ENCODE measurements at regions not wholly inside any gene's neighbourhood (a gene's known extent, or its start where the extent isn't known, plus 50 kb on each side); places are given as distances from the start of the nearest gene placed in this dataset.

DNA sequence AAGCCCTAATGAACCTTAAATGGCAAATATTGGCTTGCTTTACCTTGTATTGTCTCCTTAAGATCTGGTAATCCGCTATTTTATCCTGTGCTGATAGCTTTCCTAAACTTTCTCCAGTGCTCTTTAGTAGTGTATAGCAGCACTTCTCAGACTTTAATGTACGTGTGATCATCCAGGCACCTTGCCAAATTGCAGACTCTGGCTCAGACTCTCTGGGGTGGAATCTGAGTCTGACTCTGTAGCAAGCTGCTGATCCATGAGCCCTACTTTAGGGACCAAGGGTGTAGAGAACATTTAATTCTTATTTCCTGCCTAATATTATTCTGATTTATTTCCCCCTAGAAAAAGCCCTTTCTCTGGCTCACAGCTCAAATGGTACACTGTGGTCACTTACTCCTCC, 518.8 kb upstream of the ZNF385D start:
- TF ChIP-seq ZFX (IDR thresholded peaks at IDR 0.05; ENCODE audit: borderline replicate concordance), result no peak
- TF ChIP-seq, protein P1, sequence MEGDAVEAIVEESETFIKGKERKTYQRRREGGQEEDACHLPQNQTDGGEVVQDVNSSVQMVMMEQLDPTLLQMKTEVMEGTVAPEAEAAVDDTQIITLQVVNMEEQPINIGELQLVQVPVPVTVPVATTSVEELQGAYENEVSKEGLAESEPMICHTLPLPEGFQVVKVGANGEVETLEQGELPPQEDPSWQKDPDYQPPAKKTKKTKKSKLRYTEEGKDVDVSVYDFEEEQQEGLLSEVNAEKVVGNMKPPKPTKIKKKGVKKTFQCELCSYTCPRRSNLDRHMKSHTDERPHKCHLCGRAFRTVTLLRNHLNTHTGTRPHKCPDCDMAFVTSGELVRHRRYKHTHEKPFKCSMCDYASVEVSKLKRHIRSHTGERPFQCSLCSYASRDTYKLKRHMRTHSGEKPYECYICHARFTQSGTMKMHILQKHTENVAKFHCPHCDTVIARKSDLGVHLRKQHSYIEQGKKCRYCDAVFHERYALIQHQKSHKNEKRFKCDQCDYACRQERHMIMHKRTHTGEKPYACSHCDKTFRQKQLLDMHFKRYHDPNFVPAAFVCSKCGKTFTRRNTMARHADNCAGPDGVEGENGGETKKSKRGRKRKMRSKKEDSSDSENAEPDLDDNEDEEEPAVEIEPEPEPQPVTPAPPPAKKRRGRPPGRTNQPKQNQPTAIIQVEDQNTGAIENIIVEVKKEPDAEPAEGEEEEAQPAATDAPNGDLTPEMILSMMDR (IDR thresholded peaks at IDR 0.05), result no peak
- H3K27ac ChIP-seq, result no peak overlapping the region

DNA sequence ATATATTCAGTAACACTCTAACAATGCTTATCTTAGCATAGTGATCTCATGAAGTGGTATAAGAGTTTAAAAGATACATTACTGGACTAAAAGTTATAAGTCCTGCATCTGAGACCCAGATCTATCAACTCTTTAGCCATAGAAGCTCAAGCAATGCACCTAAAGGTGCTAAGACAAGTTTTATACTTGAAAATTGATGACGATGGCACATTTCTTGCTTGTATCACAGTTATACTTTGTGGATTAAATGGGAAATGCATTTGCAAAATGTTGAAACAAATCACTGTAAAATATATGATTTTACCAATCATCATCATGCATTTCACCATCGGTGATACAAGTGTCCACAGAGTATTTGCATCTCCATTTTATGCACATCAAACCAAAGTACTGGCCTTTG, 525.3 kb upstream of the ZNF385D start:
- TF ChIP-seq, protein P1 (IDR thresholded peaks at IDR 0.05), result no peak
- no peak for TF ChIP-seq ZFX (IDR thresholded peaks at IDR 0.05; ENCODE audit: borderline replicate concordance)

DNA sequence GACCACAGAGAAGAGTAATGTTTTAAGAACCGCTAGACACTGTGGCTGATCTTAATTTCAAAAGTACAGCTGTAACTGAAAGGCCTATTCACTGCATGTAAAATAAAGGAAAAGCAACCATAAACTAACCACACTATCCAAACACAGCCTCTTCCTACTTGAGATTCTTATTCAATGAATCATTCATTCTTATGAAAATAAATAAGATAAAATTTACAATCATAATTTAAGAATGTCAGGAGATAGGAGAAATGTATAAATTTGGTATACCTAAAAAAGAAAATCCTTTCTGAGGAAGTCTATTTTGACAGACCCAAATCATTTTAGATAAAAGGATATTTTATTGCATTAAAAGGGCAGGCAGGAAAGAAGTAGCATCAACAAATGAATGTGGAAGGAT, 533.5 kb upstream of the ZNF385D start:
- TF ChIP-seq ZFX (IDR thresholded peaks at IDR 0.05; ENCODE audit: borderline replicate concordance), result no peak
- TF ChIP-seq, protein P1 (IDR thresholded peaks at IDR 0.05), result no peak
- no peak overlapping the region for H3K27ac ChIP-seq

More for the DNA sequence above, 525.3 kb upstream of the ZNF385D start:
- H3K27ac ChIP-seq, result no peak overlapping the region

DNA sequence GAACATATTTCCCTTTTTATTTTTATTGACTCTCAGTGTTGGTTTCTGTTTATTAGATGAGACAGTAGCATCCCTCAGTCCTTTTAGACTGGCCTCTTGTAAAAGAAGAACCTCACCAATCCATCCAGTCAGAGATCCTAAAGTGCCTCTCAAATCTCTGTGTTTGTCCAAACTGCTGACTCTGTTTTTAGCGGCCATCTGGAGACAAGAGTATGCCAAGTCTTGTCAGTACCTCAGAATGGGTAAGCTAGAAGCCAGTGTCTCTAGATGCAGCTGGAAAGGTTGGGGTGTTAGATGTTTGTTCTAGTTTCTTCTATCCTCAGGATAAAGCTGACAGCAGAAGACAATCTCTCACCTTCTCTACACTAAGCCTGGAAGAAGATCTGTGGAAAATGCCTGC, 537.7 kb upstream of the ZNF385D start:
- H3K27ac ChIP-seq, result no peak overlapping the region
- TF ChIP-seq, protein P1 (IDR thresholded peaks at IDR 0.05), result no peak
- TF ChIP-seq ZFX (IDR thresholded peaks at IDR 0.05; ENCODE audit: borderline replicate concordance), result no peak

DNA sequence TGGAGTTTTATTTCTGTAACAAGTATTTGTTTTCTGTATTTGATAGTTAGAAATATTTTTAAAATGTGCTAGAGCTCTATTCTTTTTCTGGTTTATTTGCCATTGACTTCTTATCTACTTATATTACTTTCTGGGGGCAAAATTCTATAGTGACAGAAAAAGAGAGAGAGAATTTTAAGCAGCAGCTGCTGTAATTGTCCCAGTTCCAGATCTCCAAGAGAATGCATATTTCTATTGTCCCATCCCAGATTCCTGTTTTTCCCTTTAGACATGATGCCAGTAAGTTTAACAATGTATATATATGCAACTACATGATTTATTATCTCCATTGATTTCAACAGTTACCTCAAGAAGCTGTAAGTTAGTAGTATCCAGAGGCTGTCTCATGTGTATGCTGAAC, 541.7 kb upstream of the ZNF385D start:
- H3K27ac ChIP-seq, result no peak overlapping the region
- TF ChIP-seq, protein P1 (IDR thresholded peaks at IDR 0.05), result no peak
- no peak for TF ChIP-seq ZFX (IDR thresholded peaks at IDR 0.05; ENCODE audit: borderline replicate concordance)

DNA sequence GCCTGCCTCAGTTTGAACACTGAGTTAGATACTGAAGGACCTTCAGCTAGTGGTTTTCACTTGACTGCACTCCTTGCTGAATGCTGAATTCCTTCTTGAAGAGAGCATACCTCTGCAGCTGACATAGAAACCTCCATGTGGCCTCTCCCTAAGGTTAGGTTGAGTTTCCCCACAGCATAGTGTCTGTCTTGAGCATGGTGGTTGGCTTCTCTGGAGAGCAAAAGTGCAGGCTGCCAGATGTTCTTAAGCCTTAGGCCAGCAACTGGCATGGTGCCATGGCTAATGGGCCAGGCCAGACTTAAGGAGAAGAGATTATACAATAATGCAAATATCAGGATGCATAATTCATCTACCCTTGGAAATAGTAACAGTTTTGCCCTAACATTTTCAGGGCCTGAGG, 545.6 kb upstream of the ZNF385D start:
- TF ChIP-seq ZFX (IDR thresholded peaks at IDR 0.05; ENCODE audit: borderline replicate concordance), result no peak
- TF ChIP-seq, protein P1 (IDR thresholded peaks at IDR 0.05), result no peak
- no peak overlapping the region for H3K27ac ChIP-seq

DNA sequence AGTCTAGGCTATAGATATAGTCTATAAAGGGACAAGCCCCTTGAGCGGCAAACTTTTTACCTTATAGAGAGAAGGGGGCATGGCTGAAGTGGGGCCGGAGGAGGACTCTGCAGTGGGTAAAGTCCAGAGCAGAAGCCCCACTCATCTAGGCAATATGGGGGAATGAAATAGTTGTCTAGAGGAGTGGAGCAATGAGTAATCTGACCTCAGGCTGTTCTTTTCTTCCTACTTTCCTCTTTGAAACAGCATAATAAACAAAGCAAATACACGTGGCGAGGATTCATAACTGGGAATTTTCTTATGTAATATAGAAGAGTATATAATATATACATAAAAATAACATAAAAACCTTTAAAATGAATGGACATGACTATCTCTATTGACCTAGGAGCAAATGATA, 546.4 kb upstream of the ZNF385D start:
- no peak for TF ChIP-seq ZFX (IDR thresholded peaks at IDR 0.05; ENCODE audit: borderline replicate concordance)
- TF ChIP-seq, protein P1 (IDR thresholded peaks at IDR 0.05), result no peak
- no peak overlapping the region for H3K27ac ChIP-seq

Data from 22Rv1 (cell line).